ENCODE measurements at regions not wholly inside any gene's neighbourhood (a gene's known extent, or its start where the extent isn't known, plus 50 kb on each side); places are given as distances from the start of the nearest gene placed in this dataset.
"Not testable (repeated sequence)": the region's sequence is repeated elsewhere in the genome, so short reads cannot be mapped to it uniquely, and the experiment has no call there.

DNA sequence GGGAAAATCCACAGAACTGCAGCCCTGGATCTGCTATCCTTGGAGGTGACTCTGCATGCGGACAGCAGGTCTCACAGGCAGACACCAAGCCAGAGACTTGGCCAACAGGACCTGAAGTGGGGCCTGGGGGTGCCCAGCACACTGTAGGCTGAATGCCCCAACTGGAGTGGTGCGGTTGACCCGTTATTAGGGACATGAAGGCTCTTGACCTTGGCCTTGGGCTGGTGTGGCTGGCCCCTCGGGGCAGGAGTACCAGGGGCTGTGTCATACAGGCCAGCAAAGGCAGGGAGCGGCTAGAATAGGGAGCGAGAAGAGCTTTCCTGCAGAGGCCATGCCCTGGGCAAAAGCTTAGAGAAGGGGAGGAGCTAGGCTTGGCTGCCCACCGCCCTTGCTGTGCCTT is 153.2 kb upstream of the MVB12B start:
- BruUV-seq (replicated peaks), result no TSS peak
- no peak overlapping the region for H3K4me3 Mint-ChIP-seq (ENCODE audit: unreplicated experiment)
- CTCF ChIA-PET, result no interaction called here
- H3K9me3 Mint-ChIP-seq (ENCODE audit: unreplicated experiment), result peaks cover 12% of the 10 kb centered on the region
- DNase-seq (ENCODE audit: unreplicated experiment), result no peak
- no peaks in the 10 kb centered on the region for H3K4me1 Mint-ChIP-seq (ENCODE audit: insufficient read depth, unreplicated experiment)
- no peak for TF ChIP-seq CTCF (IDR thresholded peaks at IDR 0.05; ENCODE audit: unreplicated experiment)
- intact Hi-C loops (cut with micrococcal nuclease), result no loop called here
- peaks cover 49% of the 10 kb centered on the region for H3K27me3 Mint-ChIP-seq (ENCODE audit: insufficient read depth, unreplicated experiment)
- POLR2A ChIA-PET, result no interaction called here
- H3K27ac Mint-ChIP-seq (ENCODE audit: low read depth, unreplicated experiment), result no peak overlapping the region
- no peaks in the 10 kb centered on the region for H3K36me3 Mint-ChIP-seq (ENCODE audit: insufficient read depth, unreplicated experiment)

DNA sequence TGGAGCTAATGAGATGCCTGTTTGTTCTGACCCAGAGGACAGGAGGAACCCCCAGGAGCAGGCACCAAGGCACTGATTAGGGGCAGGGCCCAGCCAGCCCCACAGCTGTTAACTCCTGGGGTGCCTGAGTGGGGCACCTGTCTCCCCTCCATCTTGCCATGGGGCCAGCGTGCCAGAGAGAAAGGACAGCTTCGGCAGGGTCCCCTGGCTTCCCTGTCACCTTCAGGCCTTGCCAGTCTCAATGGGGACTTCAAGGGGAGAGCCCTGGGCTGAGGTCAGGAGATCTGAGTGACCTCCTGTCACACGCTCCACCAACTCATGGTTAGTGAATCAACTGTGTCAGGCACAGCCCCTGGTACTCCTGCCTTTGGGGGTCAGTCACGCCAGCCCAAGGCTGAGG is 152.7 kb upstream of the MVB12B start:
- no peak overlapping the region for H3K27ac Mint-ChIP-seq (ENCODE audit: low read depth, unreplicated experiment)
- no peaks in the 10 kb centered on the region for H3K4me1 Mint-ChIP-seq (ENCODE audit: insufficient read depth, unreplicated experiment)
- no peak for TF ChIP-seq CTCF (IDR thresholded peaks at IDR 0.05; ENCODE audit: unreplicated experiment)
- no TSS peak for BruUV-seq (replicated peaks)
- DNase-seq (ENCODE audit: unreplicated experiment), result no peak
- peaks cover 51% of the 10 kb centered on the region for H3K27me3 Mint-ChIP-seq (ENCODE audit: insufficient read depth, unreplicated experiment)
- peaks cover 12% of the 10 kb centered on the region for H3K9me3 Mint-ChIP-seq (ENCODE audit: unreplicated experiment)
- ChIA-PET CTCF (no interaction called here), POLR2A (no interaction called here)
- intact Hi-C loops (cut with micrococcal nuclease), result no loop called here
- no peaks in the 10 kb centered on the region for H3K36me3 Mint-ChIP-seq (ENCODE audit: insufficient read depth, unreplicated experiment)
- H3K4me3 Mint-ChIP-seq (ENCODE audit: unreplicated experiment), result no peak overlapping the region

GRCh38 chr9:126183266-126183665 is 143.4 kb upstream of the MVB12B start:
- Mint-ChIP-seq H3K27me3 (ENCODE audit: insufficient read depth, unreplicated experiment) (peaks cover 89% of the 10 kb centered on the region), H3K36me3 (ENCODE audit: insufficient read depth, unreplicated experiment) (no peaks in the 10 kb centered on the region), H3K27ac (ENCODE audit: low read depth, unreplicated experiment) (no peak overlapping the region), H3K4me3 (ENCODE audit: unreplicated experiment) (no peak overlapping the region), H3K4me1 (ENCODE audit: insufficient read depth, unreplicated experiment) (no peaks in the 10 kb centered on the region), H3K9me3 (ENCODE audit: unreplicated experiment) (no peaks in the 10 kb centered on the region)
- POLR2A ChIA-PET, result no interaction called here
- no peak for TF ChIP-seq CTCF (IDR thresholded peaks at IDR 0.05; ENCODE audit: unreplicated experiment)
- intact Hi-C loops (cut with micrococcal nuclease), result no loop called here
- CTCF ChIA-PET, result no interaction called here
- no TSS peak for BruUV-seq (replicated peaks)
- DNase-seq (ENCODE audit: unreplicated experiment), result no peak

- CTCF ChIA-PET, result interaction anchor here (0.6 kb wide), 1 partner anchor 166 kb away, joined by 3 read pairs; no protein-coding TSS in a partner anchor
- not testable (repeated sequence) for H3K9me3 Mint-ChIP-seq (ENCODE audit: unreplicated experiment)
Measured at GRCh38 chr9:126190994-126191393, 135.6 kb upstream of the MVB12B start.

GRCh38 chr9:126198854-126199253 is 127.8 kb upstream of the MVB12B start:
- POLR2A ChIA-PET, result interaction anchor here (0.7 kb wide), 1 partner anchor 793 kb away, joined by 3 read pairs; no protein-coding TSS in a partner anchor
- CTCF ChIA-PET, result no interaction called here
- BruUV-seq (replicated peaks), result no TSS peak
- Mint-ChIP-seq H3K4me1 (ENCODE audit: insufficient read depth, unreplicated experiment) (no peaks in the 10 kb centered on the region), H3K4me3 (ENCODE audit: unreplicated experiment) (no peak overlapping the region), H3K36me3 (ENCODE audit: insufficient read depth, unreplicated experiment) (no peaks in the 10 kb centered on the region), H3K27me3 (ENCODE audit: insufficient read depth, unreplicated experiment) (peaks cover 73% of the 10 kb centered on the region), H3K27ac (ENCODE audit: low read depth, unreplicated experiment) (no peak overlapping the region), H3K9me3 (ENCODE audit: unreplicated experiment) (no peaks in the 10 kb centered on the region)
- no peak for DNase-seq (ENCODE audit: unreplicated experiment)
- no peak for TF ChIP-seq CTCF (IDR thresholded peaks at IDR 0.05; ENCODE audit: unreplicated experiment)
- intact Hi-C loops (cut with micrococcal nuclease), result no loop called here

More at GRCh38 chr9:126190994-126191393, 135.6 kb upstream of the MVB12B start:
- H3K27me3 Mint-ChIP-seq (ENCODE audit: insufficient read depth, unreplicated experiment), result peaks cover 89% of the 10 kb centered on the region
- H3K4me1 Mint-ChIP-seq (ENCODE audit: insufficient read depth, unreplicated experiment); BruUV-seq (replicated peaks); H3K27ac Mint-ChIP-seq (ENCODE audit: low read depth, unreplicated experiment); H3K4me3 Mint-ChIP-seq (ENCODE audit: unreplicated experiment); intact Hi-C loops (cut with micrococcal nuclease); H3K36me3 Mint-ChIP-seq (ENCODE audit: insufficient read depth, unreplicated experiment); DNase-seq (ENCODE audit: unreplicated experiment); POLR2A ChIA-PET: not testable (repeated sequence)

Measured in MCF 10A (cell line).